GM06990 (cell line): ENCODE measurements at regions not wholly inside any gene's neighbourhood (a gene's known extent, or its start where the extent isn't known, plus 50 kb on each side); places are given as distances from the start of the nearest gene placed in this dataset.
"Not testable (repeated sequence)": the region's sequence is repeated elsewhere in the genome, so short reads cannot be mapped to it uniquely, and the experiment has no call there.

ENCODE experiments used
- DNase-seq: peaks from one replicate; pipeline ENCODE4 v3.0.0-alpha.2; 2011; ENCODE audit not compliant: insufficient read length; ENCODE audit errors: extremely low read depth
- H3K27me3 ChIP-seq: replicated peaks from 2 replicates; pipeline ENCODE4 v1.6.0; 2011; ENCODE audit warnings: low read length; ENCODE audit not compliant: control insufficient read depth, insufficient read depth
- H3K36me3 ChIP-seq: 2 replicates; pipeline ENCODE4 v1.5.1; 2011; ENCODE audit warnings: low read length; ENCODE audit not compliant: control insufficient read depth, insufficient read depth
- H3K4me3 ChIP-seq: replicated peaks from 2 replicates; pipeline ENCODE4 v1.5.1; 2011; ENCODE audit warnings: low read depth, mild to moderate bottlenecking, control low read depth, low read length
- TF ChIP-seq, protein P1 (sequence below): IDR thresholded peaks from 2 replicates; pipeline ENCODE4 v1.5.1; 2011; ENCODE audit warnings: low read length, control low read depth, mild to moderate bottlenecking, inconsistent platforms; ENCODE audit not compliant: insufficient read depth, poor library complexity, severe bottlenecking

DNA sequence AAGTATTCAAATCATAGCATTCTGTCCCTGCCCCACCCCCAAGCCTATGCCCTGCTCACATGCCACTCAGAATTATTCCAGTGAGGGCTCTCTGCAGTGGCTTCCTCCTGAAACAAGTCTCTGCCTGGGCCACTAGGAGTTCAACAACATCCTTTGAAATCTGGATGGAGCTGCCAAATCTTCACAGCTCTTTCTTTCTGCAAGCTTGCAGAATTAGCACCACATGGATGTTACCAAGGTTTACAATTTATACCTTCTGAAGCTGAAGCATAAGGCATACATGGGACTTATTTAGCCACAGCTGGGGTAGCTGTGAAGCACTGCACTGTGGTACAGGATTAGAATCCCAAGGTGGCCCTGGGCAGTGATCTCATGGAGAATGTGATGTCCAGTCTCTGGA is 577.5 kb downstream of the CD109 start:
- Histone ChIP-seq H3K4me3 (no peak overlapping the region), H3K27me3 (no peaks in the 10 kb centered on the region), H3K36me3 (no peaks in the 10 kb centered on the region)
- DNase-seq: no peak
- TF ChIP-seq, protein P1, sequence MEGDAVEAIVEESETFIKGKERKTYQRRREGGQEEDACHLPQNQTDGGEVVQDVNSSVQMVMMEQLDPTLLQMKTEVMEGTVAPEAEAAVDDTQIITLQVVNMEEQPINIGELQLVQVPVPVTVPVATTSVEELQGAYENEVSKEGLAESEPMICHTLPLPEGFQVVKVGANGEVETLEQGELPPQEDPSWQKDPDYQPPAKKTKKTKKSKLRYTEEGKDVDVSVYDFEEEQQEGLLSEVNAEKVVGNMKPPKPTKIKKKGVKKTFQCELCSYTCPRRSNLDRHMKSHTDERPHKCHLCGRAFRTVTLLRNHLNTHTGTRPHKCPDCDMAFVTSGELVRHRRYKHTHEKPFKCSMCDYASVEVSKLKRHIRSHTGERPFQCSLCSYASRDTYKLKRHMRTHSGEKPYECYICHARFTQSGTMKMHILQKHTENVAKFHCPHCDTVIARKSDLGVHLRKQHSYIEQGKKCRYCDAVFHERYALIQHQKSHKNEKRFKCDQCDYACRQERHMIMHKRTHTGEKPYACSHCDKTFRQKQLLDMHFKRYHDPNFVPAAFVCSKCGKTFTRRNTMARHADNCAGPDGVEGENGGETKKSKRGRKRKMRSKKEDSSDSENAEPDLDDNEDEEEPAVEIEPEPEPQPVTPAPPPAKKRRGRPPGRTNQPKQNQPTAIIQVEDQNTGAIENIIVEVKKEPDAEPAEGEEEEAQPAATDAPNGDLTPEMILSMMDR: no peak

GRCh38 chr6:74269600-74269858 is 573.5 kb downstream of the CD109 start:
- no peak for DNase-seq
- Histone ChIP-seq H3K36me3 (no peaks in the 10 kb centered on the region), H3K27me3 (no peaks in the 10 kb centered on the region), H3K4me3 (no peak overlapping the region)
- TF ChIP-seq, protein P1: no peak

DNA sequence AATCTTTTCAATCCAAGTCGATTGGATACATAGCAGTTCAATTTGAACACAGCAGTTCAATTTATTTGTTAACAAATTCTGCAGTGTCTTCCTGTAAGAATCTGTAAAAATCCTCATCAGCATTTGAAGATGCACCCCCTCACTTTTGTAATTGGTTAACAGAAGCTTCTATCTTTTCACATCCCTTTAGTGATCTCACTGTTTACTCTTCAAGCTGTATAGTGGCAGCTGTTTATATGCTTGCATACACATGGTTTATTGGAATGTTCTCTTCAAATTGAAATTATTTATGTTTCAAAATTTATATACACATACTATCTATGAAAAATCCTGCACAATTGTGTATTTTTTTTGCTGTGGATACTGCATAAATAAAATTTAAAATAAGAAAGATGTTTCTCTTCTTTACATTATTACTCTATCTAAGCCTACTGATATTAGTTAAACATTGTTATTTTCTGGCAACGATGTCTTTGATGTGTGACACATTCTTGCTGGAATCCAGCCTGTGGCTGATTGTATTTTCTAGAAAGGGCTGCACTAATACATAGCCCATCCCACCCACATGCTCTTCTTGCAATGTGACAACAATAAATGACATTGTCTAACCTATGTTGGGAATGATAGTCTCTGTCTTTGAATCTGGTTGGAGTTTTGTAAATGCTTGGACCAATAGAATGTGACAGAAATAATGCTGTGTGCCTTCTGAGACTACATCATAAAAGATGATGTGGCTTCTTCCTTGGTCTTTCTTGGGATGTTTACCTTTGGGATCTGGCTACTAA is 573.0 kb downstream of the CD109 start:
- no peak for DNase-seq
- Histone ChIP-seq H3K36me3 (no peaks in the 10 kb centered on the region), H3K27me3 (no peaks in the 10 kb centered on the region), H3K4me3 (no peak overlapping the region)
- TF ChIP-seq, protein P1: no peak

- TF ChIP-seq, protein P1: no peak
- Histone ChIP-seq H3K27me3 (no peaks in the 10 kb centered on the region), H3K36me3 (no peaks in the 10 kb centered on the region), H3K4me3 (no peak overlapping the region)
- DNase-seq: no peak
Measured at GRCh38 chr6:74259981-74260380, 564.0 kb downstream of the CD109 start.

GRCh38 chr6:74256781-74257180 is 560.8 kb downstream of the CD109 start:
- TF ChIP-seq, protein P1: no peak
- H3K27me3 ChIP-seq: no peaks in the 10 kb centered on the region
- no peak for DNase-seq
- no peaks in the 10 kb centered on the region for H3K36me3 ChIP-seq
- no peak overlapping the region for H3K4me3 ChIP-seq

GRCh38 chr6:74256381-74256780 is 560.4 kb downstream of the CD109 start:
- no peaks in the 10 kb centered on the region for H3K27me3 ChIP-seq
- DNase-seq: no peak
- TF ChIP-seq, protein P1: no peak

GRCh38 chr6:74255007-74255406 is 559.0 kb downstream of the CD109 start:
- not testable (repeated sequence) for H3K36me3 ChIP-seq, DNase-seq, H3K4me3 ChIP-seq, H3K27me3 ChIP-seq

More at GRCh38 chr6:74256381-74256780, 560.4 kb downstream of the CD109 start:
- no peak overlapping the region for H3K4me3 ChIP-seq
- H3K36me3 ChIP-seq: no peaks in the 10 kb centered on the region

DNA sequence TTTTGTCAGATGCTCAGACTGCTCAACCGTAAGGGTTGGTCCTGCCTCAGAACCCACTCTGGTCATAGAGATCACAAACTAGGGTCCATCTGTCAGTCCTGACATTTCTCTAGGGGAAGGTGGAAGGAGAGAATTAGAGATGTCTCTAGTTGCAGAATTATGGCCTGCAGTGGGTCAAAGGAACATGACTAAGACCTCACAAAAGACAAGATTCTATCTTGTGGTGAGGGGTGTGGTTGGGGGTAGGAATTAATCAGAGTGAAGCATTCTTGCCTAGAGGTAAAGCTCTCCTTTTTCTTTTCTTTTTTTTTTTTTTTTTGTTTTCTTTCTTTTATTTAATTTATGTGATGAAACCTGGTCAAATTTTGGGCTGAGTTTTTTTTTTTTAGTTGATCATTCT is 558.1 kb downstream of the CD109 start:
- H3K36me3 ChIP-seq, DNase-seq: not testable (repeated sequence)

More for the DNA sequence above, 558.1 kb downstream of the CD109 start:
- H3K27me3 ChIP-seq, H3K4me3 ChIP-seq: not testable (repeated sequence)
